Keratinocyte (primary cell): ENCODE measurements at regions not wholly inside any gene's neighbourhood (a gene's known extent, or its start where the extent isn't known, plus 50 kb on each side); places are given as distances from the start of the nearest gene placed in this dataset.

Experiments used
- DNase-seq: peaks from one replicate; pipeline ENCODE4 v3.0.0-alpha.2; 2011; ENCODE audit warnings: low read depth, missing footprints, low spot score
- FAIRE-seq: peaks from 2 replicates; lab custom pipeline; 2011; peaks lifted over from hg19 to GRCh38; lab: Jason Lieb, UNC
- H2AFZ ChIP-seq: 2 replicates; pipeline ENCODE4 v1.6.0; 2012; ENCODE audit warnings: low read length, control low read depth, inconsistent platforms; ENCODE audit not compliant: control insufficient read depth
- H3K27ac ChIP-seq: 2 replicates; pipeline ENCODE4 v1.5.1; 2011; ENCODE audit warnings: low read length; ENCODE audit not compliant: control insufficient read depth, insufficient read depth
- H3K27me3 ChIP-seq: 3 replicates; pipeline ENCODE4 v1.6.0; 2011; ENCODE audit warnings: low read length; ENCODE audit not compliant: control insufficient read depth, insufficient read depth; ENCODE audit errors: extremely low read depth
- H3K36me3 ChIP-seq, 2 experiments: 2 replicates in 1 of 2; 3 replicates in 1 of 2; pipeline ENCODE4 v1.5.1; 2011; ENCODE audit warnings: low read length in 2 of 2, mild to moderate bottlenecking in 1 of 2; ENCODE audit not compliant: control insufficient read depth in 2 of 2, insufficient read depth in 2 of 2; ENCODE audit errors: extremely low read depth in 1 of 2
- H3K4me1 ChIP-seq: 3 replicates; pipeline ENCODE4 v1.5.1; 2011; ENCODE audit warnings: low read length; ENCODE audit not compliant: control insufficient read depth, insufficient read depth; ENCODE audit errors: extremely low read depth
- H3K4me2 ChIP-seq: 3 replicates; pipeline ENCODE4 v1.6.0; 2011; ENCODE audit warnings: low read depth, low read length; ENCODE audit not compliant: control insufficient read depth, insufficient read depth; ENCODE audit errors: extremely low read depth
- H3K4me3 ChIP-seq, 3 experiments: fragments of 200-600 bp in 1 of 3; sonication (generic) in 1 of 3; 2 replicates in 2 of 3; 3 replicates in 1 of 3; pipeline ENCODE4 v1.5.1; 2011 to 2016; ENCODE audit warnings: low read length in 3 of 3, mild to moderate bottlenecking in 3 of 3, control low read depth in 2 of 3, inconsistent platforms in 1 of 3, low read depth in 1 of 3, mixed read lengths in 1 of 3, mixed run types in 1 of 3, moderate library complexity in 1 of 3; ENCODE audit not compliant: control insufficient read depth in 2 of 3, insufficient read depth in 2 of 3; ENCODE audit errors: extremely low read depth in 1 of 3
- H3K79me2 ChIP-seq: 2 replicates; pipeline ENCODE4 v1.6.0; 2012; ENCODE audit warnings: low read length; ENCODE audit not compliant: control insufficient read depth, insufficient read depth
- H3K9ac ChIP-seq: 3 replicates; pipeline ENCODE4 v1.6.0; 2011; ENCODE audit warnings: low read length; ENCODE audit not compliant: control insufficient read depth, insufficient read depth; ENCODE audit errors: extremely low read depth
- H3K9me1 ChIP-seq: 3 replicates; pipeline ENCODE4 v1.6.0; 2011; ENCODE audit warnings: low read length; ENCODE audit not compliant: control insufficient read depth, insufficient read depth; ENCODE audit errors: extremely low read depth
- H3K9me3 ChIP-seq: 2 replicates; pipeline ENCODE4 v1.5.1; 2012; ENCODE audit warnings: low read depth, low read length; ENCODE audit not compliant: control insufficient read depth
- H4K20me1 ChIP-seq: 3 replicates; pipeline ENCODE4 v1.6.0; 2011; ENCODE audit warnings: low read length; ENCODE audit not compliant: control insufficient read depth, insufficient read depth; ENCODE audit errors: extremely low read depth
- EZH2 ChIP-seq: IDR thresholded peaks from one replicate; pipeline ENCODE4 v1.6.1; 2012; ENCODE audit warnings: inconsistent platforms, mild to moderate bottlenecking, low read length, moderate library complexity
- dilution Hi-C: fragments of 300-500 bp; cut with MboI; formaldehyde crosslinking; loops from one replicate; pipeline ENCODE4 v1.7.0; 2020; ENCODE audit warnings: low sequenced_read_pairs; ENCODE audit not compliant: extremely low pct_ligation_motif_present
- TF ChIP-seq, protein P1 (sequence below), 3 experiments: IDR thresholded peaks in 1 of 3; conservative IDR thresholded peaks in 1 of 3; optimal IDR thresholded peaks in 1 of 3; 2 replicates in 2 of 3; 3 replicates in 1 of 3; pipeline versions ENCODE3 to v1.5.1; 2011; ENCODE audit warnings: low read length in 3 of 3, mild to moderate bottlenecking in 3 of 3, moderate library complexity in 2 of 3, control low read depth in 1 of 3, inconsistent platforms in 1 of 3; ENCODE audit not compliant: insufficient read depth in 2 of 3; ENCODE audit errors: extremely low read depth in 1 of 3

DNA sequence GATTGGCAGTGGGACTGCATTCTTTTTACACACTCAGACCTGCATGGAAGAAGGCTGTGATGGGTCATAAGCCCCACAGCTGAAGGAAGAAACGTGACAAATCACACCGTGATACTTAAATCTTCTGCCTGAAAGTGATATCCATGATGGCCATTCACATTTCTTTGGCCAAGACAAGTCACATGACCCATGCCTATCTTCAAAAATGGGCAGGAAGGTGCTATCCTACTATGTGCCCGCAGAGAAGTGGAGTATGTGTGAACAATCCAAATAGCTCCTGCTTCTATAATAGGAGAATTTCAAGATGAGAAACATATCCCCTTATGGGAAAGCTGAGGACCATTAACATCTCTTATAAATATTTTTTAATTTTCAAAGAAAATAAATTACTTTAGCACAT is 56.6 kb upstream of the TEAD1 start:
- no peaks in the 10 kb centered on the region for H3K79me2 ChIP-seq
- no peak for FAIRE-seq

GRCh38 chr11:12618743-12619540 is 55.3 kb upstream of the TEAD1 start:
- no peaks in the 10 kb centered on the region for H4K20me1 ChIP-seq
- FAIRE-seq (no peak), DNase-seq (no peak)
- no peak overlapping the region for H3K9ac ChIP-seq
- H2AFZ ChIP-seq = no peak overlapping the region
- H3K36me3 ChIP-seq = no peaks in the 10 kb centered on the region
- no peak overlapping the region for H3K4me3 ChIP-seq
- no peaks in the 10 kb centered on the region for H3K9me3 ChIP-seq
- no peak overlapping the region for H3K27ac ChIP-seq
- dilution Hi-C loops = no loop called here
- H3K4me1 ChIP-seq = no peaks in the 10 kb centered on the region
- no peaks in the 10 kb centered on the region for H3K9me1 ChIP-seq
- H3K27me3 ChIP-seq = peaks cover 3% of the 10 kb centered on the region
- TF ChIP-seq, protein P1, sequence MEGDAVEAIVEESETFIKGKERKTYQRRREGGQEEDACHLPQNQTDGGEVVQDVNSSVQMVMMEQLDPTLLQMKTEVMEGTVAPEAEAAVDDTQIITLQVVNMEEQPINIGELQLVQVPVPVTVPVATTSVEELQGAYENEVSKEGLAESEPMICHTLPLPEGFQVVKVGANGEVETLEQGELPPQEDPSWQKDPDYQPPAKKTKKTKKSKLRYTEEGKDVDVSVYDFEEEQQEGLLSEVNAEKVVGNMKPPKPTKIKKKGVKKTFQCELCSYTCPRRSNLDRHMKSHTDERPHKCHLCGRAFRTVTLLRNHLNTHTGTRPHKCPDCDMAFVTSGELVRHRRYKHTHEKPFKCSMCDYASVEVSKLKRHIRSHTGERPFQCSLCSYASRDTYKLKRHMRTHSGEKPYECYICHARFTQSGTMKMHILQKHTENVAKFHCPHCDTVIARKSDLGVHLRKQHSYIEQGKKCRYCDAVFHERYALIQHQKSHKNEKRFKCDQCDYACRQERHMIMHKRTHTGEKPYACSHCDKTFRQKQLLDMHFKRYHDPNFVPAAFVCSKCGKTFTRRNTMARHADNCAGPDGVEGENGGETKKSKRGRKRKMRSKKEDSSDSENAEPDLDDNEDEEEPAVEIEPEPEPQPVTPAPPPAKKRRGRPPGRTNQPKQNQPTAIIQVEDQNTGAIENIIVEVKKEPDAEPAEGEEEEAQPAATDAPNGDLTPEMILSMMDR (optimal IDR thresholded peaks at IDR 0.05 in 1 of 3, IDR thresholded peaks at IDR 0.05 in 1 of 3, conservative IDR thresholded peaks at IDR 0.05 in 1 of 3; ENCODE audit: extremely low read depth in 1 of 3, insufficient read depth in 2 of 3, low read length in 3 of 3) = no peak
- TF ChIP-seq EZH2 = no peak
- H3K79me2 ChIP-seq = no peaks in the 10 kb centered on the region
- H3K4me2 ChIP-seq = no peak overlapping the region

More for the DNA sequence above, 56.6 kb upstream of the TEAD1 start:
- H3K9ac ChIP-seq = no peak overlapping the region
- H3K4me1 ChIP-seq = no peaks in the 10 kb centered on the region
- DNase-seq = no peak
- no peaks in the 10 kb centered on the region for H4K20me1 ChIP-seq
- no peaks in the 10 kb centered on the region for H3K36me3 ChIP-seq
- no peak overlapping the region for H3K4me3 ChIP-seq
- peaks cover 3% of the 10 kb centered on the region for H3K27me3 ChIP-seq
- H3K4me2 ChIP-seq = no peak overlapping the region
- H3K9me3 ChIP-seq = no peaks in the 10 kb centered on the region
- H3K9me1 ChIP-seq = no peaks in the 10 kb centered on the region
- no peak overlapping the region for H2AFZ ChIP-seq
- TF ChIP-seq, protein P1 (optimal IDR thresholded peaks at IDR 0.05 in 1 of 3, IDR thresholded peaks at IDR 0.05 in 1 of 3, conservative IDR thresholded peaks at IDR 0.05 in 1 of 3; ENCODE audit: extremely low read depth in 1 of 3, insufficient read depth in 2 of 3, low read length in 3 of 3) = no peak
- no peak for TF ChIP-seq EZH2
- dilution Hi-C loops = no loop called here
- H3K27ac ChIP-seq = no peak overlapping the region
